ENCODE measurements at regions not wholly inside any gene's neighbourhood (a gene's known extent, or its start where the extent isn't known, plus 50 kb on each side); places are given as distances from the start of the nearest gene placed in this dataset.

DNA sequence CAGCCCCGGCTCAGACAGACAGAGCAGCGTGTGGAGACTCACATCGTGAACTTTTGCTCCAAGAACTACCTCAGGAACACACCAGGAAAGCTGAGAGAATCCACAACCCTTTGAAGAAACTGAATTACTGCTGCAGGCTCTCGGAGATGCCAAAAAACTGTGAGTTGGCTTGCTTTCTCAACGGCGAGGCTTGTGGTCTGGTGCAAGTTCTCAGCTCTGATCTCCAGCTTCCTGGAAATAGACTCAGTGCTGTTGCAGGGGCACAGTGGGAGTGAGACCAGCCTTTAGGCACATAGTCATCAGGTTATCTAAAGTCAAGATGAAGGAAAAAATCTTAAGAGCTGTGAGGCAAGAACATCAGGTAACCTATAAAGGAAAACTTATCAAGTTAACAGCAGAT lies 273.7 kb upstream of the LRATD1 start:
- H3K27me3 ChIP-seq (ENCODE audit: control insufficient read depth, insufficient read depth, low read length): no peaks in the 10 kb centered on the region
- no peak overlapping the region for H3K4me3 Mint-ChIP-seq
- H3K4me3 ChIP-seq (ENCODE audit: low read length): no peak overlapping the region
- H3K27ac Mint-ChIP-seq: no peak overlapping the region
- TF ChIP-seq, protein P1, sequence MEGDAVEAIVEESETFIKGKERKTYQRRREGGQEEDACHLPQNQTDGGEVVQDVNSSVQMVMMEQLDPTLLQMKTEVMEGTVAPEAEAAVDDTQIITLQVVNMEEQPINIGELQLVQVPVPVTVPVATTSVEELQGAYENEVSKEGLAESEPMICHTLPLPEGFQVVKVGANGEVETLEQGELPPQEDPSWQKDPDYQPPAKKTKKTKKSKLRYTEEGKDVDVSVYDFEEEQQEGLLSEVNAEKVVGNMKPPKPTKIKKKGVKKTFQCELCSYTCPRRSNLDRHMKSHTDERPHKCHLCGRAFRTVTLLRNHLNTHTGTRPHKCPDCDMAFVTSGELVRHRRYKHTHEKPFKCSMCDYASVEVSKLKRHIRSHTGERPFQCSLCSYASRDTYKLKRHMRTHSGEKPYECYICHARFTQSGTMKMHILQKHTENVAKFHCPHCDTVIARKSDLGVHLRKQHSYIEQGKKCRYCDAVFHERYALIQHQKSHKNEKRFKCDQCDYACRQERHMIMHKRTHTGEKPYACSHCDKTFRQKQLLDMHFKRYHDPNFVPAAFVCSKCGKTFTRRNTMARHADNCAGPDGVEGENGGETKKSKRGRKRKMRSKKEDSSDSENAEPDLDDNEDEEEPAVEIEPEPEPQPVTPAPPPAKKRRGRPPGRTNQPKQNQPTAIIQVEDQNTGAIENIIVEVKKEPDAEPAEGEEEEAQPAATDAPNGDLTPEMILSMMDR (IDR thresholded peaks at IDR 0.05): no peak
- ATAC-seq (no peak), DNase-seq (no peak)
- no peaks in the 10 kb centered on the region for H3K36me3 ChIP-seq (ENCODE audit: control insufficient read depth, insufficient read depth, low read length)
- no peaks in the 10 kb centered on the region for H3K4me1 ChIP-seq (ENCODE audit: control insufficient read depth, insufficient read depth, low read length)
- H3K4me1 Mint-ChIP-seq: no peaks in the 10 kb centered on the region
- WGBS (ENCODE audit: insufficient coverage): 75% methylated on average over 6 of the region's 6 CpGs
- no peak overlapping the region for H3K27ac ChIP-seq (ENCODE audit: low read length)
- H3K9me3 ChIP-seq (ENCODE audit: control insufficient read depth, insufficient read depth, low read length): peaks cover 3% of the 10 kb centered on the region
- H3K27me3 Mint-ChIP-seq (ENCODE audit: low read depth in 2 of 2): no peaks in the 10 kb centered on the region
- peaks cover 18 to 22% of the 10 kb centered on the region in 2 donors for H3K9me3 Mint-ChIP-seq
- intact Hi-C loops (cut with micrococcal nuclease): no loop called here
- H3K36me3 Mint-ChIP-seq: no peaks in the 10 kb centered on the region

DNA sequence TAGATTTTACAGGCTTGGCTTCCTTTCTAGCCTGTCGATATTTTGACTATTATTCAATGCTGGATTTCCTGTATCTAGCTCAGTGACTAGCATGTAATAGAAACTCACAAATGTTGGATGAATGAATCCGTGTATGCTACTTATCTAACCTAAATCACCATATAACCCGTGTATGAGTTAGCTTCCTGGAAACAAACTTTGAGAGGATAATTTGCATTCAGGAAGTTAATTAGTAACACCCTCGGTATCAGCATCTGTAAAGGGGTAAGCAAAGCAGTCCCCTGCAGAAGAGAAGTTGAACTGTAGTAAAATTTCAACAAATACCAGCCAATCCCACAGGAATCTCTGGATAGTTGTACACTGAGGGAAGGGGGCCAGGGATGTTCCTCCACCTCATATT lies 269.4 kb upstream of the LRATD1 start:
- Mint-ChIP-seq H3K27me3 (ENCODE audit: low read depth in 2 of 2) (no peaks in the 10 kb centered on the region), H3K36me3 (no peaks in the 10 kb centered on the region), H3K9me3 (peaks cover 16 to 23% of the 10 kb centered on the region in 2 donors), H3K27ac (no peak overlapping the region), H3K4me1 (no peaks in the 10 kb centered on the region), H3K4me3 (no peak overlapping the region)
- H3K4me1 ChIP-seq (ENCODE audit: control insufficient read depth, insufficient read depth, low read length): no peaks in the 10 kb centered on the region
- H3K9me3 ChIP-seq (ENCODE audit: control insufficient read depth, insufficient read depth, low read length): peaks cover 3% of the 10 kb centered on the region
- DNase-seq (no peak), ATAC-seq (no peak)
- 86% methylated on average over 2 of the region's 4 CpGs for WGBS (ENCODE audit: insufficient coverage)
- no peak overlapping the region for H3K27ac ChIP-seq (ENCODE audit: low read length)
- H3K4me3 ChIP-seq (ENCODE audit: low read length): no peak overlapping the region
- intact Hi-C loops (cut with micrococcal nuclease): no loop called here
- TF ChIP-seq, protein P1 (IDR thresholded peaks at IDR 0.05): no peak
- H3K36me3 ChIP-seq (ENCODE audit: control insufficient read depth, insufficient read depth, low read length): no peaks in the 10 kb centered on the region
- no peaks in the 10 kb centered on the region for H3K27me3 ChIP-seq (ENCODE audit: control insufficient read depth, insufficient read depth, low read length)

DNA sequence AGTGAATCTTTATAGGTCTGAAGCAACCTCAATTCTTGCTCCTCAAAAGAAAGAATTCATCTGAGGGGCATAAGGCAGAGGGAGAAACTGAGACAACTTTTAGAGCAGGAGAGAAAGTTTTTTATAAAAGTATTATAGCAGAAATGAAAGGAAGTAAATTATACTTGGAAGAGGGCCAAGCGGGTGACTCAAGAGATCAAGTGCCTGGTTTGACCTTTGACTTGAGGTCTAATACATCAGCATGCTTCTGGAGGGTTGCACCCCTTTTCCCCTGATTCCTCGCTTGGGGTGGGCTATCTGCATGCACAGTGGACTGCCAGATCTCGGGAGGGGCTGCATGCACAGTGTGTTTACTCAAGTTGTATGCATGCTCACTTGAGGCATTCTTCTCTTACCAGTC lies 268.5 kb upstream of the LRATD1 start:
- Mint-ChIP-seq H3K27me3 (ENCODE audit: low read depth in 2 of 2) (no peaks in the 10 kb centered on the region), H3K4me3 (no peak overlapping the region), H3K27ac (no peak overlapping the region), H3K4me1 (no peaks in the 10 kb centered on the region), H3K36me3 (no peaks in the 10 kb centered on the region), H3K9me3 (peaks cover 16 to 20% of the 10 kb centered on the region in 2 donors)
- DNase-seq: no peak
- no peak overlapping the region for H3K4me3 ChIP-seq (ENCODE audit: low read length)
- no peaks in the 10 kb centered on the region for H3K36me3 ChIP-seq (ENCODE audit: control insufficient read depth, insufficient read depth, low read length)
- no peak for ATAC-seq
- no peaks in the 10 kb centered on the region for H3K4me1 ChIP-seq (ENCODE audit: control insufficient read depth, insufficient read depth, low read length)
- H3K9me3 ChIP-seq (ENCODE audit: control insufficient read depth, insufficient read depth, low read length): no peaks in the 10 kb centered on the region
- WGBS (ENCODE audit: insufficient coverage): 79% methylated on average over 3 of the region's 3 CpGs
- H3K27me3 ChIP-seq (ENCODE audit: control insufficient read depth, insufficient read depth, low read length): no peaks in the 10 kb centered on the region
- H3K27ac ChIP-seq (ENCODE audit: low read length): no peak overlapping the region
- intact Hi-C loops (cut with micrococcal nuclease): no loop called here
- TF ChIP-seq, protein P1 (IDR thresholded peaks at IDR 0.05): no peak

DNA sequence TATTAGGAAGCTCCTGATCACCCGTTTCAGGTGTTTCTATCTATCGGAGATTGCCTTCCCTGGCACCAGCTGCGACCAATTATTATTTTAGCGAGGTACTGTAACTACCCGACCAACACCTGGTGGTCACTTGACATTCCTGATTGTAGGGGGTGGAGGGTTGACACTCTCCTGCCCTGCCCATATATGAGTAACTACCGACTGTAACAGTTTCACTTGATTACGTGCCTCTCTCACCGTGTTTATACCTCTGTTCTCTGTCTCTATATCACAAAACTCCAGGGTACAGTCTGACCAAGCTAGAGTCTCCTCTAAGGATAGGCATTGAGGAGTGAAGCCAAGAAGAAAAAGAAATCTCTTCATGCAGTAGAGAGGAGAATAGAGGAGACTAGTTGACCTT lies 268.0 kb upstream of the LRATD1 start:
- 96% methylated on average over 8 of the region's 8 CpGs for WGBS (ENCODE audit: insufficient coverage)
- Histone ChIP-seq H3K4me3 (ENCODE audit: low read length) (no peak overlapping the region), H3K9me3 (ENCODE audit: control insufficient read depth, insufficient read depth, low read length) (no peaks in the 10 kb centered on the region), H3K27ac (ENCODE audit: low read length) (no peak overlapping the region), H3K27me3 (ENCODE audit: control insufficient read depth, insufficient read depth, low read length) (no peaks in the 10 kb centered on the region), H3K36me3 (ENCODE audit: control insufficient read depth, insufficient read depth, low read length) (no peaks in the 10 kb centered on the region), H3K4me1 (ENCODE audit: control insufficient read depth, insufficient read depth, low read length) (no peaks in the 10 kb centered on the region)
- TF ChIP-seq, protein P1 (IDR thresholded peaks at IDR 0.05): no peak
- H3K27me3 Mint-ChIP-seq (ENCODE audit: low read depth in 2 of 2): no peaks in the 10 kb centered on the region
- H3K4me3 Mint-ChIP-seq: no peak overlapping the region
- H3K36me3 Mint-ChIP-seq: no peaks in the 10 kb centered on the region
- peaks cover 16 to 19% of the 10 kb centered on the region in 2 donors for H3K9me3 Mint-ChIP-seq
- intact Hi-C loops (cut with micrococcal nuclease): no loop called here
- H3K4me1 Mint-ChIP-seq: no peaks in the 10 kb centered on the region
- ATAC-seq (no peak), DNase-seq (no peak)
- no peak overlapping the region for H3K27ac Mint-ChIP-seq

Measured in natural killer cell (primary cell).